HS-27A (cell line): ENCODE measurements at regions not wholly inside any gene's neighbourhood (a gene's known extent, or its start where the extent isn't known, plus 50 kb on each side); places are given as distances from the start of the nearest gene placed in this dataset.

Experiments used
- DNase-seq: peaks from one replicate; pipeline ENCODE4 v3.0.0-alpha.2; 2012; ENCODE audit warnings: low read depth, missing footprints

DNA sequence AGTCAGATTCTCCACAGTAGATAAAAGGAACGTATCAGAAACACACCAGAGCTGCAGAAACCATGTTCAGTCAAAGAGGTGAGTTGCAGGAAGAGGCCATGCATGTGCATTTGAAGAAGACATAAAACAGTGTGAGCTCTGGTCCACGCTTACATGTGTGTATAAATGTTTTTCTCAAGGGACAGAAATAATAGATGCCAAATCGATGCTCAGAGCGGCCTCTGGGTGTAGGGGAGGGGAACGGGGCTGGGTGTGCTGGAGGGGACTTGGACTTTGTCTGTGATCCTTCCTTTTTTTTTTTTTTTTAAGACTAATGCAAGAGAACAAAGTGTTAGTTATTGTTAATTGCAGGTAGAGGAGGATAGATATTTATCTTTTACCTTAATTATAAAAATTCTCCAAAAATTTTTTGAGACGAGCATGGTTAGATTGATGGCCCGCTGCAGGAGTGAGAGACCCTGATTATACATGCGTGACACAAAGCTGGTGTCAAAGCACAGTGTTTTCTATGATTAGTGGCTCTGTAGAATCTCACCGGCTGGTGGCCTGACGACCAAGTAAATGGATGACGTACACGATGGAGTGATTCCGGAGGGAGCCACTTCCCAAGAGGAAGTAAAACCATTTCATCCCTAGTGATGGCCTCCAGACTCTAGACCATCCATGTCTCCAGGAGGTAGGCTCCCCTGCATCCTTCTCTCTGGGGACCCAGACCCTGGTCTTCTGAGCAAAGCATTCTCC, 240.2 kb downstream of the ENGASE start:
- DNase-seq, result no peak

DNA sequence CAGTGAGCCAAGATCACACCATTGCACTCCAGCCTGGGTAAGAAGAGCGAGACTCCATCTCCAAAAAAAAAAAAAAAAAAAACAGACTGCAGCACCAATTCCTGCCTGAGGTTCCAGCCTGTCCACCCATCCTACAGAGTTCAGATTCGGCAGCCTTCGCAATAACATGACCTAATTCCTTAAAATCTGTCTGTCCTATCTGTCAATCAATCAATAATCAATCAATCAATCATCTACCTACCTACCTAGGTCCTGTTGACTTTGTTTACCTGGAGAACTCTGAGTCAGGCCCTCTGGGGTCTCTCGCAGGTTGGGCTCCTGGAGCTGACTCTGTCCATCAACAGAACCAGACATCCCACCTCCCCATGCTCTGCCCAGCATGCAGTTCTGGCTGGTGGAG, 236.7 kb downstream of the ENGASE start:
- no peak for DNase-seq

DNA sequence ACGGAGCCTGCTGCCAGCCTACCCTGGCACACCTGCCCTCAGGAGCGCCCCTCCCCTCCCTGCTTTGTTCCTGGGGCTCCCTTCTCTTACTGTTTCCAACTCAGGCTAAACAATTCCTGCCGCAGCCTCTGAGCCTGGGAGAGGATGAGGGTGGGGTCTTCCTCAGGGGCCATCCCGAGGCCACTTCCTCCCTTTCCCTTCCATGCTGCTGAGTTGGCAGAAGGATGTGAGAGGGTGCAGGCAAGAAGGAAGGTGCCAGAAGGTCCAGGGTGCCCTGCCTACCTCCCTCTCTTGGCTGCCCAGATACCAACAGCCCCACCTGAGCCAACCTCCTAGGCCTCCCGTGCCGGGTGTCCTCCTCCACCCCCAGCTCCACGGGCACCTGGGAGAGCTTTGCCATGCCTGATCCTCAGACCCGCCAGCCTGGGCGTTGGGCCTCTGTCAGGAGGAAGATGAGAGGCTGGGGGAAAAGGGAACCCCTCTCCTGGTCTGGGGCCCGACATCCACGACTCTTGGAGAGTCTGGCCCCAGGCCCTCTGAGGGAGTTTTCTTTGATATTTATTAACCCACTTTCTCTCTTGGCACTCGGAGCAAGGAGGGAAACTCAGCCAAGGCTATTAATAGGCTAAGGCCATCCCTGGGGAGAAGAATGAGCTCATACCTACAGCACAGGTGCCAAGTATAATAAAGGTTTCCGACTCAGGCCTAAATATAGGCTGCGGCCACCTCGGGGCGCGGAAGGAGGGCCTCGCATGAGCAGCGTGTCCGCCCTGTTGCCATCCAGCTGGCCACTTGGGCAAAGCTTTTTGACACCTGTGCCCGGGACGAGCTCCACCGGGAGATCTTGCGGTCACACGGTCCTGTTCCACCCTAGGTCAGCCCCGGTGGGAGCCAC, 232.0 kb downstream of the ENGASE start:
- no peak for DNase-seq

DNA sequence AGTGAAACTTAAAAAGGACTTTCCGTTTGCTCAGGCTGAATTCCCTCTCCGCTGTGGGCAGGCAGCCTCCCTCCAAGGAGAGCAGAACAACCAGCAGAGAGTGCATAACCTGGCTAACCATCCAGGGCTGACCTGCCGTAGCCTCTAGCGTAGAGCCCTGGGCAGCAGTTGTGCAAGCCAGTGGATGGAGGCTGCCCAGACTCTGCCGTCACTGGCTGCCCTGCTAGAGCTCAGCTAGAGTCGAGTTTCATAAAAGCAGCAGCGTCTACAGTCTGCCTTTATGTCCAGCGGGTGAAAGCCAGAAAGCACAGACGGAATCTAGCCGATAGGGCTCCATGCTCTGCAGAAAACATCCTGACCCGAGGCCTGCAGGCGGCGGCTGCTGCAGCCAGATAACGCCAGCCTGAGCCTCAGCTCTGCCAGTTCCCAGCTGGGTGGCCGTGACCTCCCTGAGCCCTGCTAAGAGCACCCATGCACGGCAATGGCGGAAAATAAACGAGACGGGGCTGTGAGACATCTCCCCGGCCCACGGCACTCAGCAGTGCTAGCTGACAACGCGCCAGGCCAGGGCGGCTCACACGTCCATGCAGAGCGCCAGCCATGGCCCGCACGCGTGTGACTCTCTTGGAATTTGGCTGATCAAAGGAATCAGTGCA, 231.3 kb downstream of the ENGASE start:
- DNase-seq, result no peak

DNA sequence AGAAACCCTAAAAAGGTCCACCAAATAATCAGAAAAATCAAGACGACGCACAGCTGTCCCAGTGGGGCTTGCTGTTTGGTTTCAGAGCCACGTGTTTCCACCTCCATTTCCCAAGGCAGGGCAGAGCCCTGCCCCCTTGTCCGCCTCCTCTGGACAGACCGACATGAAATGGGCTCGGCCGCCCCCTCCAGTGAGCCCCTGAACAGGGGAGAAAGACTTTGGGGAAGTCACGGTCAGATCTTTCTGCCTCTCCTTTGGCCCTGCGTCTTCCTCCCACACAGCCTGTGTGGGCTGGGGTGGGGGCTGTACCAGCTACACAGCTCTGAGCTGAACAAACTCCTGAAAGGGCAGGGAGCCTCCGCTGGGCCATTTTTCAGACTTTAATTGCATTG, 230.7 kb downstream of the ENGASE start:
- DNase-seq, result no peak

DNA sequence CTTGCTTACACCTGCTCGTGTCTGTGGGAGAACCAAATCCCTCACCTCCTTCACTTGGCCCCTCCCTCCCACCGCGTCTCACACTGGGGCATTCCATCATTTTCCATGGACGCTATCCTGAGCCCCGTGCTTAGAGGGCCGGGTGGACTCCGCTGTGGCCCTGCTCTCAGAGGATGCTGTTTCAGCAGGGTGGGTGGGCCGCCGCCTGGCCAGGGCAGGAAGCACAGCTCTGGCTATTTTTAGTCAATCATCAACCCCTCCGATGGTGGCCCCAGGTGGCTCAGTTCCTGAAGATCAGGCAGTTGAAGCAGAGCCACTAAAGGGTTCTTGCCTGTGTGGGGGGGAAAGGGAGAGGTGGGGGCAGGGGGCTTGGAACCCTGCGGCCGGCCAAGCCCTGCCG, 230.3 kb downstream of the ENGASE start:
- DNase-seq, result no peak

DNA sequence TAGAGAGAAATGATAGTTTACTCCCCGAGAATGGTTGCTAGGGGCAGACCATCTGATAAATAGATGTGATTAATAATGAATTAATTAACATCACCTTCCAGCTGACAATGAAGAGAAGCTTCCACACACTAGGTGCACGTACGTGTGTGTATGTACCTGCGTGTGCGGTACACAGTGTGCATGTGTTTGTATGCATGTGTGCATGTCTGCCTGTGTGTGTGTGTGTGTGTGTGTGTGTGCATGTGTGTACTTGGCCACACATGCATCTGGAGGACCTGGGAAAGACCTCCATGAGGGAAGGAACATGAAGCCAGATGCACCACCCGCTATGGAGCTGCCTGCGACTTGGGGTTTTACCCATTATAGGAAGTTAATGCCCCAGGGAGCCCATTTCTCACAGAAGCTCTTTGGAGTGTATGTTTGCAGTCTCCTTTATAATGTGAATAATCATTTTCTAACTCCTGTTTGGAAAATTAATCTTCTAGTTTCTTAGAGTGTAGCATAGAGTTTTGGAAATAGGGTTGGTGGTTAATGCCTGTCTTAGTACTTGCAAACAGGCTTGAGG, 229.1 kb downstream of the ENGASE start:
- no peak for DNase-seq

DNA sequence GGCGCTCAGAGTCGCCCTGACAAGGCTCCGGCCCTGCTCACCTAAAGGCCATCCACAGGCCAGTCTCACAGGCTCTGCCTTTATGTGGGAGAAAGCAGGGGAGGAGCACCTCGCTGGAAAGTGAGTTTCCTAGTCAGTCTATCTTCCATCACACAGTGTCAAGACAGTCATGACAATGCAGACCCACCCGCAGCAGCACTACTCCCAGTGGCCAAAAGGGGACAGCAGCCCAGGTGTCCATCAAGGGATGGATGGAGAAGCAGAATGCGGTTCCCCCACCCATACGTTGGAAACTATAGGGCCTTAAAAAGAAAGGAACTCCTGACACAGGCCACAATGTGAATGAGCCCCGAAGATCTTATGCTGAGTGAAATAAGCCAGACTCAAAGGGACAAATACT, 226.8 kb downstream of the ENGASE start:
- no peak for DNase-seq

DNA sequence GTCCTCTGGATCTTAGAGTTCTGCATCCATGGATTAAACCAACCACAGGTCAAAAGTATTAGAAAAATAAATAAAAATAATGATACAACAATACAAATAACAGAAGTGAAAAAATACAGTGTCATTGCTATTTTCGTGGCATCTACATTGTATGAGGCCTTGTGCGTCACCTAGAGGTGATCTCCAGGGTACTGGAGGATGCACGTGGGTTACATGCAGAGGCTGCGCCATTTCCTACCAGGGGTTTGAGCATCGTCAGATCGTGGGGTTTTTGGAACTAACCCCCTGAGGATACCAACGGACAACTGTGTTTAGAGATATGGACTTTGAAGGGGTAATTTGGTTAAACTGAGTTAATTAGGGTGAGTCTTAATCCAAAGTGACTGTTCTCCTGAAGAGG, 224.7 kb downstream of the ENGASE start:
- DNase-seq, result no peak

DNA sequence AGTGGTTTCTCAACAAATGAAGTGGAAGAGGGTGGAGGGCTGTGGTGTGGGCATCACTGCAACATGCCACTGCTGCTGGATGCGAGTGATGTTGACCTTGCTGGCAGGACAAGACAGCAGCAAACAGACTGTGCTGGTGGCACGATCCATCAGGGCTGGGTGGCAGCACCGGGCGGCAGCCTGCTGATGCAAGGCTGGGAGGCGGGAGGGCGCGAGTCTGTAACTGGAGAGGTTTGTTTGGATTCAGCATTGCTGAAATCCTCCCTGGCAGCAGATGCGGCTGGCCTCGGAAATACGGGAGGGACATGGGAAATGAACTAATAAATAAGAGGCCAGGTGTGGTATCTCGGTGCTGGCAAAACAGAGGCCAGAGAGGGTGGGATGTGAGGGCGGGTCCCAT, 224.2 kb downstream of the ENGASE start:
- no peak for DNase-seq

DNA sequence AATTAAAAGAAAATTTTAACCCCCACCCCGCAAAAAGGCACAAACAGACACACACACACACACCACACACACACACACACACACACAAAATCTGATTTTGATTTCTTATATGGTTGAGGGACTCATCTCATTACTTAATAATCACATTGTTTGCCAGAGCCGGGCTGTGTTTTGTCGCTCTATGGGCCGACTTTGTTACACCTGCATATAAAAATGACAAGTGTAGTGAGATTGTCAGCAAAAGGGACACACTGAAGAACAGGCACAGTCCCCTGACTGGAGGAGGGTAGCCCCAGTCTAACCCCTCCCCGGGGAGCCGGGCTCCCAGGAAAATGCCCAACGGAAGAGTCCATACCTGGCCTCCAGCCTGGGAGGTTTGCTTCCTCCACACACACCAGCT, 221.6 kb downstream of the ENGASE start:
- no peak for DNase-seq

DNA sequence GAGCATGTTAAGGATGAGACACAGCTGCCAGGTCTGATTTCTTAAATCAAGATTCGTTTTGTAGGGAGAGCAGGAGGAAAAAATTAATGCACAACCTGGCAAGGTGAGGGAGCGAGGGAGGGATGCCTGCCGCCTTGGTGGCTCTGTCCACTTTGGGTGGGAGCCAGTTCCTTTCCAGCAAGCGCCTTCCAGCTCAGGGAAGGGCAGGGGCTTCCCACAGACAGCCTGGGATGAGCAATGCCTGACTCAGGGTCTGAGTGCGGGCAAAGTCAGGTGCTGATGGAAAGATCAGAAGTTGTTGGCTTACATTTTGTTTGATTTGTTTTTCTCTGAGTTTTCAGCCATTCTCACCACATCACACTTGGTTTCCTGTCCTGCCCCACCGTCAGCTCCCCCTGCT, 220.7 kb downstream of the ENGASE start:
- DNase-seq, result no peak

DNA sequence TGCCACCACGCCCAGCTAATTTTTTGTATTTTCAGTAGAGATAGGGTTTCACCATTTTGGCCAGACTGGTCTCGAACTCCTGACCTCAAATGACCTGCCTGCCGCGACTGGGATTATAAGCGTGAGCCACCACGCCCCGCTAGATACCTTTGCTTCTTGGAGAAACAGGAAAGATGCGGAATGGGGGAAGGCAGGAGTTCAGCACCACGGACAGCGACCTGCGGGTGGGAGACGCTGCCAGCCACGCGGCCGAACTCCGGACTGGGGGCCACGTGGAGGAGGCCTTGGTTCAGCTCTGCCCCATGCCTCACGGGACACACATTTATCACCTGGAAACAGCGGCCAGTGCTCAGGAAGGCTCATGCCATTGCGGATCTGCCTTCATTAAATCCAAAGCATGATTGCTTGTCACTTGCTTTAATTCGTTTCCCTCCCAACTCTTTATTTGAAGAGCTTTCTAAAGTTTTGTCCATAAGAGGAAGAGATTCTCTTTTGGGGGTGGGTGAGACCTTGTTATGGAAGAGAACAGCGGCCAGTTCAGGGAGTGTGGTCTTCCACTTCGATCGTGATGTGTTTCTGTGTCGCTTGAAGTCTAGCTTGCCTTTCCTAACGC, 219.9 kb downstream of the ENGASE start:
- no peak for DNase-seq

DNA sequence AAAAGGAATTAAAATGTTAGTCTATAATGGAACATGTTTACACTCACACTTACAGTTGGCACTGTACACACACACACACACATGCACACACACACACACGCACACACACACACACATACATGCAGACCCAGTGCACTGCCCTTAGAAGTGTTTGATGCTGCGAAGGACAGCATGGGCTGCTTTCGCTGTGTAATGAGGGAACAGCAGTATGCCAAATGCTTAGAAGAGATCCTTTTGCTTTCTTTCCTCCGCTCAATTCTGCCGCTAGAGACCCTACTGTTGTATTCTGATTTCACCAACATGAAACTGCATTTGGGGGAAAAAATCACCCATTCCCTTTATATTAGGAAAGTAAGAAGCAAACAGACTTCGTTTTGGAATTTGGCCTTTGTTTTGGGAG, 217.9 kb downstream of the ENGASE start:
- no peak for DNase-seq

DNA sequence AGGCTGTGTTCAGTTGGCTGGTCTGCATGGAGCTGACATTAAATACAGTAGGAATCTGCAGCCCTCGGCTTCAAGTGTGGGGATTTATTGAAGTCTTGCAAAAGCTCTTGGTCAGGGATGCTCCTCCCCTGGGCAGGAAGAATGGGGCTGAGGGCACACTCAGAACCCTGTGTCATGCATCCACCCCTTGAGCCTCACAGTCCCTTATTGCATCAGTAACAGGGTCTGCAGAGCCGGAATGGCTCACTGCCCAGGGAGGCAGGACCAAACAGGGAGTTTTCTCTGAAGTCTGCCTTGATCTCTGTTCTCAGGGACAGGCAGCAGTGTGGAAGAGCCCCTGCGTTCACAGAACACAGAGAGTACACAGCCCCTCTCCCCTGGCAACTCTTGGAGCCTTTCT, 216.8 kb downstream of the ENGASE start:
- DNase-seq, result no peak

DNA sequence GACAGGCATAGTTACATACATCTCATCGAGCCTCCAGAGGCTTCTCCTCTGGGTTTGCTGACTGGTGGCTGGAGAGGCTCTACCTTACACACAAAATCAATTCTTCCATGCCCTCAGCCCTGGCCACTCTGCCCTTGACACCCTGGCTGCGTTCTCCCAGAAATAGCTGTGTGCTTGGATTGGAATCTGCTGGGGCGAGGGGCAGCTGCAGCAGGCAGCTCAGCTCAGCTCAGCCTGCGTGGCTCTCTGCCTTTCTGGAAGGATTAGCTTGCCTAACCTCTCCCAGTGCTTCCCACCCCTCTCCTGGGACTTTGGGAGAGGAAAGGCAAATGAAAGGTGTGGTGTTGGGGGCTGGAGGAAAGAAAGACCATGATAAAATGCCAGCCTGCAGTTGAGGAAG, 216.1 kb downstream of the ENGASE start:
- no peak for DNase-seq

DNA sequence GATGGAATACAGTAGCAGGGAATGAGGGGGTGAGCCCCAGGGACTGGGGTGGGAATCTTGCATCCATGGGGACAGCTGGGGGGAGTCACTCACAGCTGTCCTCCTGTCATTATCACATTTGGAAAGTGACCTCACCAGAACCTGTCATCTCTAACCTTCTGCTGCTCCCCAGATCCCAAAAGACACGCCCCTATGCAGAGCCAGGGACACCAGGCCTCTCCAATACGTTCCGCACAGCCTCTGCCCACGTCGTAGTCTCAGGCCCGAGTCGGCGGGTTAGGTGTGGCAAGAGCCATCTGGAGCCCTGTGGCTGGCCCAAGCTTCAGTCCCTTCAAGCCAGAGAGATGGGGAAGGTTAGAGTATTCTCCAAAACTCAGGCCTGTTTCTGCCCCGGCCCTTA, 214.3 kb downstream of the ENGASE start:
- no peak for DNase-seq

DNA sequence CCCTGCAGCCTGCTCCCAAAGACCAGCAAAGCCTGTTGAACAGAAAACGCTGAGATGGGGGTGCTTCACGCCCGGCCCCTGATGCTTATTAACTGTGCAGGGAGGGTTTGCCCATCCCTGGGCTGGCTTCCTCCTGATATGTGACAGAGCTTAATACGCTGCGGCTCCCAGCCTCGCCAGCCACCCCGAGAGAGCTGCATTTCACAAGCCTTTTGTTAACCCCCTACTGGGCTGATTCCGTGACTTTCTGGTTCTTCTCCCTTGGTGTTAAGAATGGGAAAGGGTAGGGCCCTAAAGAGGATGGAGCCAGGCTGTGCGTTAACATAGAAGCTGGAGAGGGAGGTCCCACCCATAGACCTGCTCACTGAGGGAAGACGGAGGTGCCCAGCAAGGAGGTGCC, 211.8 kb downstream of the ENGASE start:
- DNase-seq, result no peak

DNA sequence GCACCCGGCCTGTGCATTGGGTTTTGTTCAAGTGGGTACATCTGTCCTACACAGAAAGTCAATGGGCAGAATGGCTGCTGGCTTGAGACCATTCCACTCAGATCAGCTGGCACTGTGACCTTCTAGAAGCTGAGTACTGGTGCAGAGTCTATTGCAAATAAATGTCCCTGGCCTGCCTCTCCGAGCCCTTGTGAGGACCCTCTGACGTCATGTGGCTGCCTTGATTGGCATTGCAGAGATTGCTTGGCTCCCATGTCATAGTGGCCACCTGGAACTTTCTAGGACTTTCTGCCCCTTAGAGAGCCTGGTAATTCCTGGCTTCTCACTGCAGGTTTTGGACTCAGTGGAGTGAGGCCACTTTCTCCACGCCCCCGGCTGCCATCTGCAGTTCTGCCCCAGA, 211.3 kb downstream of the ENGASE start:
- no peak for DNase-seq

DNA sequence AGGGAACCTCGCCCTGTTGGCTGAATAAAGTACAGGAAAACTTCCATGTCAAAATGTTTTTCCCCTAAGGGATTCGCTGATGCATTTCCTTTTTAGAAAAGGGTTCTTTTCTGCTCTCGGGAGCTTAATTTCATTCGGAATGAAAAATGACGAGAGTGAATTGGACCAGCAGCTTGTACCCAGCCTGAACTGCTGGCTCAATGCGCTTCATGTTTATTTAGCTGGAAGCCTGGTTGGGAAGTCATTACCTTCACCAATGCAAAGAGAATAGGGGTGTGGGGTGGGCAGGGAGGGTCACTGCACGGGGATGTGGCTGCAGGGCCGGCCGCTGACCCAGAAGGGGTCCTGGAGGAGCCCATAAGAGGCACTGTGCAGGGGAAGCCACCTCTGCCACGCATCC, 207.7 kb downstream of the ENGASE start:
- no peak for DNase-seq

DNA sequence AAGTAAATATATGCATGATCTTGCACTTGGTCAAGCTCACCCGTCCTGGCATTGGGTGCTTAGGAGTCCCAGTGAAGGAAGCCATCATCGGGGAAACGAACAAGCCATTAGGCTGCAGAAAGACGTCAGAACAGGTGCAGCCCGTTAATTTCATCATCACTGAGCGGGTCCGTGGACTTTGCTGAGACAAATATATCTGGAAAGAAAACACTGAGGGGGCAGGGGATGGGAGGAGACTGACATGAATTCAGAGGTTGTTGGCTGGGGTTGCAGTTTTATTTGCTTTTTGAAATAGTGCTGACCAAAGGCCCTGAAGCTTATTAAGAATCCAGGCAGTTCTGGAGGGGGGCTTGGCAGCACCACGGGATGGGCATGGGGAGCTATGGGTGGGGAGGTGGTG, 207.2 kb downstream of the ENGASE start:
- no peak for DNase-seq

DNA sequence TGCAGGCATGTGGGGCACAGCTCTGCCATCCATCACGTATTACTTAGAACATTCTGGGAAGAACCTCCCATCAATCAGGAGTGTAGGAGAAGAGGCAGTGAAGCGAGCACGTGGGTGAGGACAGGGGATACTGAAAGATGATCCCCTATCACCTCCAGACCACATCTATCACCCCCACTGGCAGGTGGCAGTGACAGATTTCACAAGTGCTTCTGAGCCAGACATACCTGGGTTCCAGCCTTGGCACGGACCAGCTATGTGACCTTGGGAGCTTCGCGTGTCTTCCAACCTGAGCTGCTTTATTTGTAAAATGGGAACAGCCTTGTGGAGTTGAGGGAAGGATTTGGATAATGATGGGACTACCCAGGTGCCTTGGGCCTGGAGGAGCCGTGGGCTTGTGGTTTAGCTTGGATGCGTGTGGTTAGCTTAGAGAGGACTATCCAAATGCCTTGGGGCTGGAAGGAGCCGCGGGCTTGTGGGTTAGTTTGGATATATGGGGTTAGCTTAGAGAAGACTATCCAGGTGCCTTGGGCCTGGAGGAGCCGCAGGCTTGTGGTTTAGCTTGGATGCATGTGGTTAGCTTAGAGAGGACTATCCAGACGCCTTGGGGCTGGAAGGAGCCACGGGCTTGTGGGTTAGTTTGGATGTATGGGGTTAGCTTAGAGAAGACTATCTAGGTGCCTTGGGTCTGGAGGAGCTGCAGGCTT, 206.4 kb downstream of the ENGASE start:
- no peak for DNase-seq
